Gastrocnemius medialis (tissue), 4 donors: ENCODE measurements at regions not wholly inside any gene's neighbourhood (a gene's known extent, or its start where the extent isn't known, plus 50 kb on each side); places are given as distances from the start of the nearest gene placed in this dataset.
"Not testable (repeated sequence)": the region's sequence is repeated elsewhere in the genome, so short reads cannot be mapped to it uniquely, and the experiment has no call there.

ENCODE experiments used
- ATAC-seq, 2 donors: fragments of 150-250 bp; one replicate each; pipeline ENCODE4 v1.9.1; 2016
- DNase-seq, 2 donors: peaks; one replicate each; pipeline ENCODE4 v3.0.0-alpha.2; 2019
- H3K27ac ChIP-seq, 4 donors: fragments of 200-600 bp; sonication (generic); 1 replicate in 1 of 4; 2 replicates in 3 of 4; pipeline ENCODE4 v1.5.1; 2016 to 2018; ENCODE audit warnings: mild to moderate bottlenecking in 2 of 4, moderate library complexity in 1 of 4
- H3K27me3 ChIP-seq, 3 donors: fragments of 200-600 bp; sonication (generic) in 2 of 3; 1 replicate in 1 of 3; 2 replicates in 2 of 3; pipeline versions ENCODE4 v1.5.1 to v1.6.0; 2016 to 2019; ENCODE audit warnings: mild to moderate bottlenecking in 1 of 3, moderate library complexity in 1 of 3
- H3K36me3 ChIP-seq, 2 donors: fragments of 200-600 bp; sonication (generic) in 1 of 2; one replicate each; pipeline ENCODE4 v1.5.1; 2017 to 2018
- H3K4me1 ChIP-seq, 2 donors: fragments of 200-600 bp; sonication (generic) in 1 of 2; one replicate each; pipeline ENCODE4 v1.5.1; 2016 to 2017; ENCODE audit warnings: mild to moderate bottlenecking in 2 of 2
- H3K4me3 ChIP-seq, 4 donors: fragments of 200-600 bp; sonication (generic) in 3 of 4; 1 replicate in 1 of 4; 2 replicates in 3 of 4; pipeline ENCODE4 v1.5.1; 2016 to 2019; ENCODE audit warnings: mild to moderate bottlenecking in 2 of 4
- H3K9me3 ChIP-seq, 3 donors: fragments of 200-600 bp; sonication (generic) in 2 of 3; 1 replicate in 1 of 3; 2 replicates in 2 of 3; pipeline ENCODE4 v1.5.1; 2016 to 2019
- CTCF ChIP-seq, 5 experiments: fragments of 450-650 bp in 3 of 5; fragments of 200-600 bp in 2 of 5; sonication (generic) in 2 of 5; IDR thresholded peaks in 4 of 5; conservative IDR thresholded peaks in 1 of 5; 1 replicate in 4 of 5; 2 replicates in 1 of 5; pipeline ENCODE4 v1.5.1; 2016 to 2019; ENCODE audit warnings: antibody characterized with exemption in 5 of 5, mild to moderate bottlenecking in 3 of 5, moderate library complexity in 3 of 5
- POLR2A ChIP-seq, 2 donors: fragments of 450-650 bp; IDR thresholded peaks; one replicate each; pipeline ENCODE4 v1.6.1; 2017; ENCODE audit warnings: antibody characterized with exemption in 2 of 2, mild to moderate bottlenecking in 2 of 2, moderate library complexity in 2 of 2
- in situ Hi-C, 4 donors: fragments of 200-750 bp; cut with MboI; loops; one replicate each; pipeline versions ENCODE4 v1.15.0 to v1.8.0; 2017; ENCODE audit warnings: low sequenced_read_pairs in 4 of 4
- intact Hi-C: fragments of 100-400 bp; cut with DNase I; formaldehyde crosslinking; loops from one replicate; pipeline ENCODE4 v1.15.1; 2023; ENCODE audit warnings: low total_unique reads

GRCh38 chr5:25444697-25445096 lies 799.9 kb upstream of the CDH10 start:
- Histone ChIP-seq H3K4me1 (no peaks in the 10 kb centered on the region), H3K9me3 (no peaks in the 10 kb centered on the region), H3K27me3 (no peaks in the 10 kb centered on the region), H3K27ac (no peak overlapping the region), H3K4me3 (no peak overlapping the region), H3K36me3 (no peaks in the 10 kb centered on the region)
- intact Hi-C loops (no loop called here), in situ Hi-C loops (no loop called here)
- TF ChIP-seq CTCF (IDR thresholded peaks at IDR 0.05 in 4 of 5, conservative IDR thresholded peaks at IDR 0.05 in 1 of 5) (no peak), POLR2A (IDR thresholded peaks at IDR 0.05) (no peak)
- ATAC-seq, result no peak
- no peak for DNase-seq

DNA sequence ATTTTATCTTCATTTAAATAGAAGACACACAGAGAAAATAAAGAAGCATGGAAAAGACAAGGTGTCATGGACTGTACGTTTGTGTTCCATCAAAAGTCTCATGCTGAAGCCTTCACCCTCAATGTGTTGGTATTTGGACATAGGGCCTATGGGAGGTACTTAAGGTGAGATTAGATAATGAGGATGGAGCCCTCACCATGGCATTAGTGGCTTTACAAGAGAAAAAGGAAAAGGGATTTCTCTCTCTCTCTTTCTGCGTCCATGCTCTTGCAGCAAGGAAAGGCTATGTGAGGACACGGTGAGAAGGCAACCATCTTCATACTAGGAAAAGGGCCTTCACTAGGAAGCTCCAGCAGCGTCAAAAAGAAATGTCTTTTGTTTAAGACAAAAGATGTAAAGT lies 797.0 kb upstream of the CDH10 start:
- no peak for ATAC-seq
- DNase-seq, result no peak
- H3K27me3 ChIP-seq, result no peaks in the 10 kb centered on the region
- no peak for TF ChIP-seq CTCF (IDR thresholded peaks at IDR 0.05 in 4 of 5, conservative IDR thresholded peaks at IDR 0.05 in 1 of 5)
- no peak for TF ChIP-seq POLR2A (IDR thresholded peaks at IDR 0.05)
- H3K27ac ChIP-seq, result no peak overlapping the region
- in situ Hi-C loops (no loop called here), intact Hi-C loops (no loop called here)
- H3K9me3 ChIP-seq, result no peaks in the 10 kb centered on the region
- no peak overlapping the region for H3K4me3 ChIP-seq
- H3K36me3 ChIP-seq, result no peaks in the 10 kb centered on the region
- no peaks in the 10 kb centered on the region for H3K4me1 ChIP-seq

DNA sequence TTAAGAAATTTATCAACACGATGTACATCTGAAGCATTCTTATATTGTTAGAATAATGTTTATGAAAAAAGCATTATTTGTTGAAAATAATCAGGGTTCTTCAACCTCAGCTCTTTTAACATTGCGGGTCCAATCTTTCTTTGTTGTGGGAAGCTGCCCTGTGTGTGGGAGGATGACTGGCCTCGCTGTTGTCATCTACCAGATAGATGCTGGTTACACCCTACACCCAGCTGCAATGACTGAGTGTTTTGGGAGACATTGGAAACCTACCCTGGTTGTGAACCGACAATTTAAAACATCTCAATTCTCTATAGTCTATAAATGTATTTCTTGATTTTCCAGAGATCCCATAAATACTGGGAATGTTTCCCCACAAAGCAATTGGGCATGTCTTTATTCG lies 794.2 kb upstream of the CDH10 start:
- Histone ChIP-seq H3K4me3 (no peak overlapping the region), H3K9me3 (no peaks in the 10 kb centered on the region), H3K27ac (no peak overlapping the region), H3K27me3 (no peaks in the 10 kb centered on the region), H3K4me1 (no peaks in the 10 kb centered on the region), H3K36me3 (no peaks in the 10 kb centered on the region)
- in situ Hi-C loops, result no loop called here
- DNase-seq (no peak), ATAC-seq (no peak)
- no peak for TF ChIP-seq POLR2A (IDR thresholded peaks at IDR 0.05)
- no peak for TF ChIP-seq CTCF (IDR thresholded peaks at IDR 0.05 in 4 of 5, conservative IDR thresholded peaks at IDR 0.05 in 1 of 5)
- intact Hi-C loops, result no loop called here

- H3K9me3 ChIP-seq, H3K4me1 ChIP-seq, H3K4me3 ChIP-seq, intact Hi-C loops, in situ Hi-C loops, ATAC-seq, H3K27ac ChIP-seq, DNase-seq, H3K36me3 ChIP-seq, H3K27me3 ChIP-seq: not testable (repeated sequence)
These were observed 793.6 kb upstream of the CDH10 start for GRCh38 chr5:25438375-25438774.

DNA sequence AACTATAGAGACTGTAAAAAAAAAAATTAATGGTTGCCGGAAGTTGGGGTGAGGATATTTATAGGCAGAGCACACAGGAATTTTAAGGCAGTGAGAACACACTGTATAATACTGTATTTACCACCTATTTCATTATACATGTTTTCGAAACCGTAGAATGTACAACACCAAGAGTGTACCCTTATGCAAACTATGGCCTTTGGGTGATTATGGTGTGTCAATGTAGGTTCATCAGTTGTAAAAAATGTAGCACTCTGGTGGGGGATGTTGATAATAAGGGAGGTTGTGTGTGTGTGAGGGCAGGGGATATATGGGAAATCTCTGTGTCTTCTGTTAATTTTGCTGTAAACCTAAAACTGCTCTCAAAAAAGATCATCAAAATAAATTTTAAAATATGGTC lies 791.7 kb upstream of the CDH10 start:
- no peaks in the 10 kb centered on the region for H3K9me3 ChIP-seq
- intact Hi-C loops (no loop called here), in situ Hi-C loops (no loop called here)
- ATAC-seq (no peak), DNase-seq (no peak)
- no peak overlapping the region for H3K4me3 ChIP-seq
- H3K36me3 ChIP-seq, result no peaks in the 10 kb centered on the region
- H3K4me1 ChIP-seq, result no peaks in the 10 kb centered on the region
- no peak for TF ChIP-seq POLR2A (IDR thresholded peaks at IDR 0.05)
- no peak for TF ChIP-seq CTCF (IDR thresholded peaks at IDR 0.05 in 4 of 5, conservative IDR thresholded peaks at IDR 0.05 in 1 of 5)
- no peak overlapping the region for H3K27ac ChIP-seq
- no peaks in the 10 kb centered on the region for H3K27me3 ChIP-seq
